ENCODE measurements at regions not wholly inside any gene's neighbourhood (a gene's known extent, or its start where the extent isn't known, plus 50 kb on each side); places are given as distances from the start of the nearest gene placed in this dataset.
"Not testable (repeated sequence)": the region's sequence is repeated elsewhere in the genome, so short reads cannot be mapped to it uniquely, and the experiment has no call there.

- not testable (repeated sequence) for DNase-seq (ENCODE audit: low read depth in 2 of 2)
Observed at GRCh38 chr3:118162627-118163588, 871.7 kb downstream of the IGSF11 start.

GRCh38 chr3:118165413-118165812 lies 869.2 kb downstream of the IGSF11 start:
- DNase-seq (ENCODE audit: low read depth in 2 of 2), result no peak

- DNase-seq (ENCODE audit: low read depth in 2 of 2), result no peak
Observed at GRCh38 chr3:118167571-118167970, 867.1 kb downstream of the IGSF11 start.

- no peak for DNase-seq (ENCODE audit: low read depth in 2 of 2)
Observed at GRCh38 chr3:118168175-118168574, 866.5 kb downstream of the IGSF11 start.

GRCh38 chr3:118171236-118171852 lies 863.3 kb downstream of the IGSF11 start:
- DNase-seq (ENCODE audit: low read depth in 2 of 2), result no peak

GRCh38 chr3:118180853-118181252 lies 853.8 kb downstream of the IGSF11 start:
- DNase-seq (ENCODE audit: low read depth in 2 of 2), result no peak

GRCh38 chr3:118181274-118181673 lies 853.4 kb downstream of the IGSF11 start:
- no peak for DNase-seq (ENCODE audit: low read depth in 2 of 2)

- no peak for DNase-seq (ENCODE audit: low read depth in 2 of 2)
Observed at GRCh38 chr3:118186051-118186450, 848.6 kb downstream of the IGSF11 start.

- no peak for DNase-seq (ENCODE audit: low read depth in 2 of 2)
Observed at GRCh38 chr3:118187221-118187620, 847.4 kb downstream of the IGSF11 start.

GRCh38 chr3:118196183-118196582 lies 838.5 kb downstream of the IGSF11 start:
- no peak for DNase-seq (ENCODE audit: low read depth in 2 of 2)

GRCh38 chr3:118199044-118199443 lies 835.6 kb downstream of the IGSF11 start:
- DNase-seq (ENCODE audit: low read depth in 2 of 2), result no peak

- no peak for DNase-seq (ENCODE audit: low read depth in 2 of 2)
Observed at GRCh38 chr3:118204052-118204656, 830.5 kb downstream of the IGSF11 start.

- no peak for DNase-seq (ENCODE audit: low read depth in 2 of 2)
Observed at GRCh38 chr3:118207271-118207670, 827.4 kb downstream of the IGSF11 start.

GRCh38 chr3:118208642-118209041 lies 826.0 kb downstream of the IGSF11 start:
- DNase-seq (ENCODE audit: low read depth in 2 of 2), result no peak

- DNase-seq (ENCODE audit: low read depth in 2 of 2), result no peak
Observed at GRCh38 chr3:118213892-118214291, 820.8 kb downstream of the IGSF11 start.

GRCh38 chr3:118226206-118226605 lies 808.4 kb downstream of the IGSF11 start:
- DNase-seq (ENCODE audit: low read depth in 2 of 2), result no peak

GRCh38 chr3:118227191-118227590 lies 807.5 kb downstream of the IGSF11 start:
- no peak for DNase-seq (ENCODE audit: low read depth in 2 of 2)

- DNase-seq (ENCODE audit: low read depth in 2 of 2), result no peak
Observed at GRCh38 chr3:118228151-118228550, 806.5 kb downstream of the IGSF11 start.

- DNase-seq (ENCODE audit: low read depth in 2 of 2), result no peak
Observed at GRCh38 chr3:118229196-118229595, 805.5 kb downstream of the IGSF11 start.

GRCh38 chr3:118231578-118231977 lies 803.1 kb downstream of the IGSF11 start:
- DNase-seq (ENCODE audit: low read depth in 2 of 2), result no peak

GRCh38 chr3:118239253-118239652 lies 795.4 kb downstream of the IGSF11 start:
- DNase-seq (ENCODE audit: low read depth in 2 of 2), result no peak

- no peak for DNase-seq (ENCODE audit: low read depth in 2 of 2)
Observed at GRCh38 chr3:118244761-118245160, 789.9 kb downstream of the IGSF11 start.

GRCh38 chr3:118245312-118245711 lies 789.3 kb downstream of the IGSF11 start:
- DNase-seq (ENCODE audit: low read depth in 2 of 2), result no peak
